Suprapubic skin (tissue), 4 donors: ENCODE measurements at regions not wholly inside any gene's neighbourhood (a gene's known extent, or its start where the extent isn't known, plus 50 kb on each side); places are given as distances from the start of the nearest gene placed in this dataset.

ENCODE experiments used
- DNase-seq, 2 donors: peaks; one replicate each; pipeline ENCODE4 v3.0.0-alpha.2; 2019; ENCODE audit warnings: low spot score in 2 of 2
- H3K27ac ChIP-seq: fragments of 200-600 bp; sonication (generic); one replicate; pipeline ENCODE4 v1.5.1; 2019
- H3K27me3 ChIP-seq: fragments of 200-600 bp; sonication (generic); one replicate; pipeline ENCODE4 v1.5.1; 2019
- H3K36me3 ChIP-seq: fragments of 200-600 bp; sonication (generic); one replicate; pipeline ENCODE4 v1.5.1; 2019
- H3K4me1 ChIP-seq: fragments of 200-600 bp; sonication (generic); one replicate; pipeline ENCODE4 v1.5.1; 2019
- H3K4me3 ChIP-seq: fragments of 200-600 bp; sonication (generic); one replicate; pipeline ENCODE4 v1.5.1; 2019; ENCODE audit warnings: mild to moderate bottlenecking
- H3K9me3 ChIP-seq: fragments of 200-600 bp; sonication (generic); one replicate; pipeline ENCODE4 v1.5.1; 2019
- EP300 ChIP-seq: sonication (generic); formaldehyde crosslinking; IDR thresholded peaks from one replicate; pipeline ENCODE4 v1.6.1; 2017; ENCODE audit warnings: antibody characterized with exemption
- POLR2A ChIP-seq, 2 donors: fragments of 450-650 bp; IDR thresholded peaks; one replicate each; pipeline ENCODE4 v1.6.1; 2017; ENCODE audit warnings: antibody characterized with exemption in 2 of 2, mild to moderate bottlenecking in 2 of 2, moderate library complexity in 2 of 2
- POLR2AphosphoS5 ChIP-seq, 3 donors: sonication (generic); formaldehyde crosslinking; IDR thresholded peaks; one replicate each; pipeline ENCODE4 v1.6.1; 2017; ENCODE audit warnings: antibody characterized with exemption in 3 of 3
- WGBS: methylation state at CpG from one replicate; pipeline ENCODE4 v1.1.5; 2018; 5-methylcytosine and 5-hydroxymethylcytosine counted together
- TF ChIP-seq, protein P1 (sequence below), 2 donors: fragments of 200-600 bp in 1 of 2; fragments of 450-650 bp in 1 of 2; sonication (generic) in 1 of 2; IDR thresholded peaks; one replicate each; pipeline ENCODE4 v1.5.1; 2016 to 2019; ENCODE audit warnings: antibody characterized with exemption in 2 of 2, mild to moderate bottlenecking in 1 of 2, moderate library complexity in 1 of 2

DNA sequence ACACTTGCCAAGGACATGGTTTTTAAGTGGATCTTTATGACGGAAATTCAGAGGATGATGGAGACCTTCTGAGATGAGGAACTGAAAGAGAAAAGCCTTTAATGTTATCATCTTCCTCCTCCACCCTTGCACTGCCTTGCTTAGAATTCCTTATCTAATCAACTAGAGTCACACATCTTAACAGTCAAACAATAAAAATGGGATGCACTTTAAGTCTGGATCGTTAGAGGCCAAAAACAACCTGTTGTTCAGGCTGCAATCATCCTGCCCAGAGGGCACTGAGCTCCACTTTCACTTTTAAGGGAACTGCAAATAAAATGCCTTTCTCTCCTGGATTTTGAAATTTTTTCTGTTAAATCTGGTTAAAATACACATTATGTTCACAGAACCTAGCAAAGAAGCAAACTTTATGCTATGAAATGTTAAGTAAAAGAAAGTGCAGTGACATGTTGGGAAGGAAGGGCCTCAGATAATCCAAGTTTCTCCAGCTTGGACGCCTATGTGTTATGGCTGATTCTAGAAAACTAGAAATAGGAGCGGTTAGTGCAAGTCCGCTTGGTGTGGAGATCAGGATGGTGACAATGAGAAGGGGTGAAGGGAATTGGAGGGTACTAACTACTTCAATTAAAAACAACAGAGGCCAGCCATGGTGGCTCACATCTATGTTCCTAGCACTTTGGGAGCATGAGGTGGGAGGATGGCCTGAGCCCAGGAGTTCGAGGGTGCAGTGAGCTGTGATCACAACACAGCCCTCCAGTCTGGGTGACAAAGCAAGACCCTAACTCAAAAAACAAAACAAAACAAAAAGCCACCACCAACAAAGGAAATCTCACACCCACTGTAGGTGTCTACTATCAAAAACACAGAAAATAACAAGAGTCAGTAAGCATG lies 66.4 kb upstream of the KIF13A start:
- H3K9me3 ChIP-seq: no peaks in the 10 kb centered on the region
- no peaks in the 10 kb centered on the region for H3K27me3 ChIP-seq
- peaks cover 24% of the 10 kb centered on the region for H3K4me1 ChIP-seq
- 61% methylated on average over 6 of the region's 6 CpGs for WGBS
- TF ChIP-seq, protein P1, sequence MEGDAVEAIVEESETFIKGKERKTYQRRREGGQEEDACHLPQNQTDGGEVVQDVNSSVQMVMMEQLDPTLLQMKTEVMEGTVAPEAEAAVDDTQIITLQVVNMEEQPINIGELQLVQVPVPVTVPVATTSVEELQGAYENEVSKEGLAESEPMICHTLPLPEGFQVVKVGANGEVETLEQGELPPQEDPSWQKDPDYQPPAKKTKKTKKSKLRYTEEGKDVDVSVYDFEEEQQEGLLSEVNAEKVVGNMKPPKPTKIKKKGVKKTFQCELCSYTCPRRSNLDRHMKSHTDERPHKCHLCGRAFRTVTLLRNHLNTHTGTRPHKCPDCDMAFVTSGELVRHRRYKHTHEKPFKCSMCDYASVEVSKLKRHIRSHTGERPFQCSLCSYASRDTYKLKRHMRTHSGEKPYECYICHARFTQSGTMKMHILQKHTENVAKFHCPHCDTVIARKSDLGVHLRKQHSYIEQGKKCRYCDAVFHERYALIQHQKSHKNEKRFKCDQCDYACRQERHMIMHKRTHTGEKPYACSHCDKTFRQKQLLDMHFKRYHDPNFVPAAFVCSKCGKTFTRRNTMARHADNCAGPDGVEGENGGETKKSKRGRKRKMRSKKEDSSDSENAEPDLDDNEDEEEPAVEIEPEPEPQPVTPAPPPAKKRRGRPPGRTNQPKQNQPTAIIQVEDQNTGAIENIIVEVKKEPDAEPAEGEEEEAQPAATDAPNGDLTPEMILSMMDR (IDR thresholded peaks at IDR 0.05): no peak
- H3K36me3 ChIP-seq: no peaks in the 10 kb centered on the region
- DNase-seq: no peak
- H3K4me3 ChIP-seq: peak overlapping the region; percentile 21
- H3K27ac ChIP-seq: peak overlapping the region; percentile 46

DNA sequence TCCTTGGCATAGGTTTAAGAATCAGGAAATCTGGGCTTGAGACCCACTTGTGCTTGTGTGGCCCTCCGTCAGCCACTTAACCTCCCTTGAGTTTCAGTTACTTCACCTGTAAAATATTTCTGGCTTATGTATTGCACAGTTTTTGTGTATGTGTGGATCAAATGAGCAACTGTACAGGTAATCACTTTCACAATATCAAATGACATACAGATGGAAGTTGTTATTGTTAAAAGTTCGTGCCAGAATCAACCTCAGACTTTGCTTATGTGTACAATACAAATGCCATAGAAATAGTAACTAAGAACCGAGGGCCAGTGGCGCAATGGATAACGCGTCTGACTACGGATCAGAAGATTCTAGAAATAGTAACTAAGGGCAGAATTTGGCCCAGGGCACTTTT lies 65.6 kb upstream of the KIF13A start:
- no peak for DNase-seq
- no peaks in the 10 kb centered on the region for H3K9me3 ChIP-seq
- peak overlapping the region; percentile 46 for H3K27ac ChIP-seq
- peaks cover 24% of the 10 kb centered on the region for H3K4me1 ChIP-seq
- peak overlapping the region; percentile 21 for H3K4me3 ChIP-seq
- TF ChIP-seq, protein P1 (IDR thresholded peaks at IDR 0.05): no peak
- no peak for TF ChIP-seq POLR2A (IDR thresholded peaks at IDR 0.05)
- no peak for TF ChIP-seq POLR2AphosphoS5 (IDR thresholded peaks at IDR 0.05)
- TF ChIP-seq EP300: no peak
- WGBS: 42% methylated on average over 7 of the region's 7 CpGs
- H3K36me3 ChIP-seq: no peaks in the 10 kb centered on the region
- no peaks in the 10 kb centered on the region for H3K27me3 ChIP-seq

DNA sequence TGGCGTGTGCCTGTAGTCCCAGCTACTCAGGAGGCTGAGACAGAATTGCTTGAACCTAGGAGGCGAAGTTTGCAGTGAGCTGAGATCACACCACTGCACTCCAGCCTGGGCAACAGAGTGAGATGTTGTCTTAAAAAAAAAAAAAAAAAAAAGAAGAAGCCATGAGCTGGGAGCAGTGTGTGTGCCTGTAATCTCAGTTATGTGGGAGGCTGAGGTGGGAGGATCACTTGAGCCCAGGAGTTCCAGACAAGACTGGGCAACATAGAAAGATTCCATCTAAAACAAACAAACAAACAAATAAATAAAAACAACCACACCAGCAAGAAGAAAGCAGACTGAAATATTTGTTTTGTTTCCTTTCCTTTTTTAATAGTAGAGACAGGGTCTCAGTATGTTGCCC lies 62.2 kb upstream of the KIF13A start:
- Histone ChIP-seq H3K9me3 (no peaks in the 10 kb centered on the region), H3K36me3 (no peaks in the 10 kb centered on the region), H3K4me1 (peaks cover 20% of the 10 kb centered on the region), H3K27ac (no peak overlapping the region), H3K27me3 (no peaks in the 10 kb centered on the region), H3K4me3 (no peak overlapping the region)
- no peak for TF ChIP-seq POLR2A (IDR thresholded peaks at IDR 0.05)
- WGBS: 97% methylated on average over 2 of the region's 2 CpGs
- DNase-seq: no peak

DNA sequence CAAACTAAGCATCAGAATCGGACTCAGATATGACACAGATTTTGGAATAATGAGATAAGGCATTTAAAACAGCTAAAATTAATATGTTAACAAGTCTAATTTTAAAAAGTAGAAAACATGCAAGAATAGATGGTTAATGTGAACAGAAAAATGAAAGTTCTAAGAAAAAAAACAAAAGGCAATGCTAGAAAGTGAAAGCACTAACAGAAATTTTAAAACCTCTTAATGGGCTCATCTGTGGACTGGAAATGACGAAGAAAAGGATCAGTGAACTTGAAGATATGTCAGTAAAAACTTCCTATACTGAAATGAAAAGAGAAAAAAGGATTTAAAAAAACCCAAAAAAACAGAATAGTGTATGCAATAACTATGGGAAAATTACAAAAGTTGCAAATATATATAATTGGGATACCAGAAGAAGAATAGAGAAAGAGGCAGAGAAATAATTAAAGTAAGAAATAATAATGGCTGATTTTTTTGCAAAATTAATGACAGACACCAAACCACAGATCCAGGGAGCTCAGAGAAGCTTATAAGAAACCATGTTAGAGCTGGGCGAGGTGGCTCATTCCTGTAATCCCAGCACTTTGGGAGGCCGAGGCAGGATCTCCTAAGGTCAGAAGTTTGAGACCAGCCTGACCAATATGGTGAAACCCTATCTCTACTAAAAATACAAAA lies 61.7 kb upstream of the KIF13A start:
- TF ChIP-seq POLR2A (IDR thresholded peaks at IDR 0.05) (no peak), POLR2AphosphoS5 (IDR thresholded peaks at IDR 0.05) (no peak), EP300 (no peak)
- TF ChIP-seq, protein P1 (IDR thresholded peaks at IDR 0.05): no peak
- Histone ChIP-seq H3K9me3 (no peaks in the 10 kb centered on the region), H3K4me3 (no peak overlapping the region), H3K36me3 (no peaks in the 10 kb centered on the region), H3K27ac (no peak overlapping the region), H3K27me3 (no peaks in the 10 kb centered on the region), H3K4me1 (peaks cover 20% of the 10 kb centered on the region)
- WGBS: 91% methylated on average over 4 of the region's 4 CpGs
- DNase-seq: no peak

DNA sequence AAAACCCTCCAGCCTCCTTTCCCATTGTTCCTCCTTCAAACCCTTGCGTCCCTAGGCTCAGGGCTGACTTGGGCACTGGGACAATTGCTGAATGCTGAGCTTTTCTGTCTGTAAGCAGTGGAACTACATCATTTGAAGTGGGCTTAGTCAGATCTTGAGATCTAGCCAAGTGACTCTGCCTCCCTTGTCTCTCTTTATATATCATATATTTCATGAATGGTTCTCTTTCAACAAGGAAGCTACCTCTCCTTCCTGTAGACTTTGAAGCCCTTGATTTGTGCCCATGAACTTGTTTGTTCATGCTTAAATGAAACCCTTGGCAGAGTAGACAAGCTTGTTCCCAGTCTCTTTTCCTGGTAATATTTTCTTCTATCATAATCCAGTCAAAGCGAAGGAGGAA lies 60.0 kb upstream of the KIF13A start:
- TF ChIP-seq, protein P1 (IDR thresholded peaks at IDR 0.05): no peak
- no peak for TF ChIP-seq POLR2AphosphoS5 (IDR thresholded peaks at IDR 0.05)
- TF ChIP-seq EP300: no peak
- no peak for TF ChIP-seq POLR2A (IDR thresholded peaks at IDR 0.05)
- Histone ChIP-seq H3K27me3 (no peaks in the 10 kb centered on the region), H3K9me3 (no peaks in the 10 kb centered on the region), H3K27ac (no peak overlapping the region), H3K4me1 (peaks cover 17% of the 10 kb centered on the region), H3K4me3 (no peak overlapping the region), H3K36me3 (no peaks in the 10 kb centered on the region)
- 46% methylated on average over 2 of the region's 2 CpGs for WGBS
- DNase-seq: no peak
